ENCODE measurements at regions not wholly inside any gene's neighbourhood (a gene's known extent, or its start where the extent isn't known, plus 50 kb on each side); places are given as distances from the start of the nearest gene placed in this dataset.

DNA sequence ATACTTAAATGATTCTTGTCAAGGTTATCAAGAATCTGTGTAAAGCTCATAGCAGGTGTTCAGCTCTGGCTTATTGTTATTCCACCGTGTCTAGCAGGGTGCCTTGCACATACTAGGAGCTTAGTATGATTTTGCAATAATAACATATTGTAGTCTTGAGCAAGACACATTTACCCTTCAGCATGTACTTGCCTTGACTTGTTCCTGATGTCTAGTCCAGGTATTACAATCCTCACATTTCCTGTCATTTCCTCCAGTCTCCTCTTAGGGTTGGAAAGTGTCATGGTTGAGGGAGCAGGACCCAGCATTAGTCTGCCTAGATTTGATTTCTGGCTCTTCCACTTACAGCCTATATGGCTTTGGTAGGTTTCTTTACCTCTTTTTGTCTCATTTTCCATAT, 246.1 kb downstream of the RAD51AP2 start:
- Histone ChIP-seq H3K4me1 (ENCODE audit: low read length) (no peaks in the 10 kb centered on the region), H3K9ac (ENCODE audit: low read length) (no peak overlapping the region), H3K9me2 (replicated peaks; ENCODE audit: insufficient read depth, low read length) (no peaks in the 10 kb centered on the region), H3K36me3 (replicated peaks; ENCODE audit: insufficient read depth, low read length) (no peaks in the 10 kb centered on the region), H3K27me3 (replicated peaks; ENCODE audit: insufficient read depth, low read length) (no peaks in the 10 kb centered on the region), H4K20me1 (ENCODE audit: insufficient read depth, low read length) (no peaks in the 10 kb centered on the region), H3K4me2 (ENCODE audit: low read depth, low read length) (no peak overlapping the region), H3K9me3 (replicated peaks; ENCODE audit: insufficient read depth, low read length) (no peaks in the 10 kb centered on the region), H3K79me2 (ENCODE audit: low read length) (no peaks in the 10 kb centered on the region), H3F3A (ENCODE audit: insufficient read depth, low read length) (no peaks in the 10 kb centered on the region), H3K4me3 (ENCODE audit: low read length) (no peak overlapping the region), H3K27ac (ENCODE audit: low read length) (no peak overlapping the region), H2AFZ (ENCODE audit: low read length) (no peak overlapping the region)
- no peak for DNase-seq
- TF ChIP-seq EZH2 (optimal IDR thresholded peaks at IDR 0.05; ENCODE audit: low read depth, low read length) (no peak), CTCF (IDR thresholded peaks at IDR 0.05; ENCODE audit: low read length) (no peak), EZH2phosphoT487 (IDR thresholded peaks at IDR 0.05; ENCODE audit: low read length) (no peak)

DNA sequence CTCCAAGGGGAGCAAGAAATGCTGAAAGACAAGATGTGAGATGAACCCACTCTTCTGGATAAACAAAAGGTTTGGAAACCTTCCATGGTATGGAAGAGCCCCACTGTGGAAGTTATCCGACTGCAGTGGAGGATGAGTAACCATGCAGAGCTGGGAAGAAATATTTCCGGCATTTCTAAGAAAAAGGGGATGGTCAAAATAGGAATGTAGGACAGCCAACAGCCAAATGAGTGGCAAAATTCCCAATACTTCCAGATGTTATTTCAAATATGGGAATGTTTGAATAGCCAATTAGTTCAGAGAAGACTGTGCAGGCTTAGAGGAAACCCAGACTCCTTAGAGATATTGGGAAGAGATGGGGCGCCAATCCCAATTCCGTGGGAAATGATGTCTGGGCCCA, 246.8 kb downstream of the RAD51AP2 start:
- H3K9me3 ChIP-seq (replicated peaks; ENCODE audit: insufficient read depth, low read length) = no peaks in the 10 kb centered on the region
- no peaks in the 10 kb centered on the region for H3K9me2 ChIP-seq (replicated peaks; ENCODE audit: insufficient read depth, low read length)
- H2AFZ ChIP-seq (ENCODE audit: low read length) = no peak overlapping the region
- H3K79me2 ChIP-seq (ENCODE audit: low read length) = no peaks in the 10 kb centered on the region
- no peaks in the 10 kb centered on the region for H3K27me3 ChIP-seq (replicated peaks; ENCODE audit: insufficient read depth, low read length)
- H3K9ac ChIP-seq (ENCODE audit: low read length) = no peak overlapping the region
- no peaks in the 10 kb centered on the region for H3K36me3 ChIP-seq (replicated peaks; ENCODE audit: insufficient read depth, low read length)
- TF ChIP-seq EZH2 (optimal IDR thresholded peaks at IDR 0.05; ENCODE audit: low read depth, low read length) (no peak), EZH2phosphoT487 (IDR thresholded peaks at IDR 0.05; ENCODE audit: low read length) (no peak), CTCF (IDR thresholded peaks at IDR 0.05; ENCODE audit: low read length) (no peak)
- no peak overlapping the region for H3K4me3 ChIP-seq (ENCODE audit: low read length)
- H3K4me1 ChIP-seq (ENCODE audit: low read length) = no peaks in the 10 kb centered on the region
- no peak overlapping the region for H3K4me2 ChIP-seq (ENCODE audit: low read depth, low read length)
- no peaks in the 10 kb centered on the region for H3F3A ChIP-seq (ENCODE audit: insufficient read depth, low read length)
- no peaks in the 10 kb centered on the region for H4K20me1 ChIP-seq (ENCODE audit: insufficient read depth, low read length)
- H3K27ac ChIP-seq (ENCODE audit: low read length) = no peak overlapping the region
- no peak for DNase-seq

- DNase-seq = no peak
- H3K27ac ChIP-seq (ENCODE audit: low read length) = no peak overlapping the region
- H3K36me3 ChIP-seq (replicated peaks; ENCODE audit: insufficient read depth, low read length) = no peaks in the 10 kb centered on the region
- no peaks in the 10 kb centered on the region for H3K9me2 ChIP-seq (replicated peaks; ENCODE audit: insufficient read depth, low read length)
- no peaks in the 10 kb centered on the region for H3K27me3 ChIP-seq (replicated peaks; ENCODE audit: insufficient read depth, low read length)
- H3K4me2 ChIP-seq (ENCODE audit: low read depth, low read length) = no peak overlapping the region
- no peaks in the 10 kb centered on the region for H4K20me1 ChIP-seq (ENCODE audit: insufficient read depth, low read length)
- no peak overlapping the region for H2AFZ ChIP-seq (ENCODE audit: low read length)
- H3K4me1 ChIP-seq (ENCODE audit: low read length) = no peaks in the 10 kb centered on the region
- TF ChIP-seq CTCF (IDR thresholded peaks at IDR 0.05; ENCODE audit: low read length) = no peak
- no peak for TF ChIP-seq EZH2phosphoT487 (IDR thresholded peaks at IDR 0.05; ENCODE audit: low read length)
- TF ChIP-seq EZH2 (optimal IDR thresholded peaks at IDR 0.05; ENCODE audit: low read depth, low read length) = no peak
- H3K9ac ChIP-seq (ENCODE audit: low read length) = no peak overlapping the region
- H3K79me2 ChIP-seq (ENCODE audit: low read length) = no peaks in the 10 kb centered on the region
- H3K9me3 ChIP-seq (replicated peaks; ENCODE audit: insufficient read depth, low read length) = no peaks in the 10 kb centered on the region
- H3K4me3 ChIP-seq (ENCODE audit: low read length) = no peak overlapping the region
- H3F3A ChIP-seq (ENCODE audit: insufficient read depth, low read length) = no peaks in the 10 kb centered on the region
Observed at GRCh38 chr2:17270894-17271293, 247.3 kb downstream of the RAD51AP2 start.
